GM12865 (cell line): ENCODE measurements at regions not wholly inside any gene's neighbourhood (a gene's known extent, or its start where the extent isn't known, plus 50 kb on each side); places are given as distances from the start of the nearest gene placed in this dataset.

Experiments used
- DNase-seq: peaks from one replicate; pipeline ENCODE4 v3.0.0; 2010; ENCODE audit warnings: low read depth
- H3K4me3 ChIP-seq: 2 replicates; pipeline ENCODE4 v1.5.1; 2011; ENCODE audit warnings: mild to moderate bottlenecking, low read depth, low read length, control low read depth
- TF ChIP-seq, protein P1 (sequence below): IDR thresholded peaks from 2 replicates; pipeline ENCODE4 v1.5.1; 2011; ENCODE audit warnings: low read length, control low read depth, low read depth, inconsistent platforms; ENCODE audit not compliant: insufficient read depth; ENCODE audit errors: missing control alignments

DNA sequence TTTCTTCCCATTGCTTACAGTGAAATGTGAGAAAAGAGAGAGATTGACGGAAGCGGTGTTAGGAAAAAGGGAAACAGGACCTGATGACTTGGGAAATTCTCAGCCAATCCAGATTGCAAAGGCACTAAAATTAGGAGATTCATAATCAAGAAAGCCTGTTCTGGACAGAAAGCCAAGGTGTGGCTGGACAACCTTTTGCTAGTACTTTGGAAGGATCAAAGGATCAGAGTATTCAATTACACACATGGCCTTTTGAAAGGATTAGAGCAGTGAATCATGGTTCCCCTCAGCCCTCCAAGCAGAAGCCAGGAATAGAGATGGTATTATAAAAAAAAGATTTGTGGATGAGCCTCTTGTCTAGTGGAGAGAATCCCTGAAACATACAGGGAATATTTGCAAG is 669.8 kb upstream of the ADAMTS5 start:
- H3K4me3 ChIP-seq: no peak overlapping the region
- no peak for DNase-seq
- TF ChIP-seq, protein P1, sequence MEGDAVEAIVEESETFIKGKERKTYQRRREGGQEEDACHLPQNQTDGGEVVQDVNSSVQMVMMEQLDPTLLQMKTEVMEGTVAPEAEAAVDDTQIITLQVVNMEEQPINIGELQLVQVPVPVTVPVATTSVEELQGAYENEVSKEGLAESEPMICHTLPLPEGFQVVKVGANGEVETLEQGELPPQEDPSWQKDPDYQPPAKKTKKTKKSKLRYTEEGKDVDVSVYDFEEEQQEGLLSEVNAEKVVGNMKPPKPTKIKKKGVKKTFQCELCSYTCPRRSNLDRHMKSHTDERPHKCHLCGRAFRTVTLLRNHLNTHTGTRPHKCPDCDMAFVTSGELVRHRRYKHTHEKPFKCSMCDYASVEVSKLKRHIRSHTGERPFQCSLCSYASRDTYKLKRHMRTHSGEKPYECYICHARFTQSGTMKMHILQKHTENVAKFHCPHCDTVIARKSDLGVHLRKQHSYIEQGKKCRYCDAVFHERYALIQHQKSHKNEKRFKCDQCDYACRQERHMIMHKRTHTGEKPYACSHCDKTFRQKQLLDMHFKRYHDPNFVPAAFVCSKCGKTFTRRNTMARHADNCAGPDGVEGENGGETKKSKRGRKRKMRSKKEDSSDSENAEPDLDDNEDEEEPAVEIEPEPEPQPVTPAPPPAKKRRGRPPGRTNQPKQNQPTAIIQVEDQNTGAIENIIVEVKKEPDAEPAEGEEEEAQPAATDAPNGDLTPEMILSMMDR: no peak

DNA sequence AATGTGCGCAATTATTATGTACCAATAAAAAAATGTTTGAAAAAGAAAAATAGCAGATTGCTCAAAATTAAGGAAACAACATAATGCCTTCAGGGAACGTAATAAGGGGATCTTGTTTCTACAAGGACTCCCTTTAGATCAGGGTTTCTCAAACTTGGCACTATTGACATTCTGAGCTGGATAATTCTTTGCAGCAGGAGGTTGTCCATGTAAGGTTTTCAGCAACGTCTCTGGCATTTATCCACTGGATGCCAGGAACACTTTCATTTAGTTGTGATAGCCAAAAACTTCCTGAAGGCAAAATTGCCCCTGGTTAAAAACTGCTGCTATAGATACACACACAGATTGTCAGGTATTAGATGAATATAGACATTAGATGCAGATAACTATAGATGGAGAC is 666.7 kb upstream of the ADAMTS5 start:
- TF ChIP-seq, protein P1: no peak
- DNase-seq: no peak
- no peak overlapping the region for H3K4me3 ChIP-seq

DNA sequence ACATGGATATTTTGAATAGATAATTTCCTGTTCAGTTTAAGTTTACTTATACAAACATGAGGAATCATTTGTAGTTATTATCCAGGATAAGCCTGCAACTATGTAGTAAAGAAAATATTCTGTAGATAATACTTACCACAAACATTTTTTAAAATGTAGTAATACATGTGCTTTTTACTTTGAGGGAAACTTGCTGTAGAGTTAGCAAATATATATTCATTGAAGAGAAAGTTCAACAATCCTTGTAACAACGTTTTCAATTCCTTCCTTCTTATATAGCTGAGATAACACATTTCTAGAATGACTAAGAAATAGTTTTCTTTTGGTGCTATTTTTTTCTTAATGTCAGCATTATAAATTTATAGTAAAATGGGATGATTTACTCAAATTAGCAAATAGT is 664.6 kb upstream of the ADAMTS5 start:
- no peak overlapping the region for H3K4me3 ChIP-seq
- no peak for DNase-seq
- TF ChIP-seq, protein P1: no peak

DNA sequence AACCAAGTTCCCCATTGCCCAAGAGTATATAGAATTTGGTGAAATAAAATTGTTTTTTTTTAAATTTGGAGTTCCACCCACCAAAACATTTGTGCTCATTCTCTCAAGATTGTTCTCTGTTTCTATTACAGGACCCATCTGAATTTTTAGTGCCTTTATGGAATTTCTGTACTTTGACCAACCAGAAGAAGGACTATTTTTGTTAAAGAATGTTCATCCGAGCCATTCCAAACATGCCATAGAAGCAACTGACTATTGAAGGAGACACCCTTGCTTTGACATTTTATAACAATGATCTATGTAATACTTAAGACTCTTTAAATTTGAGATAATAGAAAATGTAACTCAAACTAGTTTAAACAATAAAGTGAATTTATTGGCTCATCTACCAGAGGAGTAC is 655.7 kb upstream of the ADAMTS5 start:
- DNase-seq: no peak
- TF ChIP-seq, protein P1: no peak
- H3K4me3 ChIP-seq: no peak overlapping the region

DNA sequence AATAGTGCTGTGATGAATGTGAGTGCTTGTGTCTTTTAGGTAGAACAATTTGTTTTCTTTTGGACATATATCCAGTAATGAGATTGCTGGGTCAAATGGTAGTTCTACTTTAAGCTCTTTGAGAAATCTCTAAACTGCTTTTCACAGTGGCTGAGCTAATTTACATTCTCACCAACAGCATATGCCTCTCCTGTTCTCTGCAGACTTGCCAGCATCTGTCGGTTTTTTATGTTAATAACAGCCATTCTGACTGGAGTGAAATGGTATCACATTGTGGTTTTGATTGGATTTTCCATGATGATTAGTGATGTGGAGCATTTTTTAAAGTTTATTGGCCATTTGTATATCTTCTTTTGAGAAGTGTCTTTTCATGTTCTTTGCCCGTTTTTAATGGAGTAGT is 647.3 kb upstream of the ADAMTS5 start:
- H3K4me3 ChIP-seq: no peak overlapping the region
- TF ChIP-seq, protein P1: no peak
- no peak for DNase-seq

DNA sequence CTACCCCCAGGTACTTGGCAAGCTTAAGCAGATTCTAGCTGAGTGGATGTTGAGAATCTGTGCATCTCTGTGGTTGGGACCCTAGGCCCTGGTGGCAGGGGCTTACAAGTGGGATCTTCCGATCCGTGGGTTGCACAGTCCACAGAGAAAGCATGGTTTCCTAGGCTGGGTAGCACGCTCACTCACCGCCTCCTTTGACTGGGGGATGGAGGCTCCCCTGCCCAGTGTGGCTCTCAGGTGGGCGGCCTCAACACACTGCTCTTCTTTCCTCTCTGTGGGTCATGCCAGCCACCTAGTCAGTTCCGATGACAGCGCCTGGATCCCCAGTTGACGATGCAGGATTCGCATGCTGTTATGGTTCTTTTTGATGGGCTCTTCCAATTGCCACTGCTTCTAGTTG is 639.5 kb upstream of the ADAMTS5 start:
- no peak overlapping the region for H3K4me3 ChIP-seq
- TF ChIP-seq, protein P1: no peak
- no peak for DNase-seq

DNA sequence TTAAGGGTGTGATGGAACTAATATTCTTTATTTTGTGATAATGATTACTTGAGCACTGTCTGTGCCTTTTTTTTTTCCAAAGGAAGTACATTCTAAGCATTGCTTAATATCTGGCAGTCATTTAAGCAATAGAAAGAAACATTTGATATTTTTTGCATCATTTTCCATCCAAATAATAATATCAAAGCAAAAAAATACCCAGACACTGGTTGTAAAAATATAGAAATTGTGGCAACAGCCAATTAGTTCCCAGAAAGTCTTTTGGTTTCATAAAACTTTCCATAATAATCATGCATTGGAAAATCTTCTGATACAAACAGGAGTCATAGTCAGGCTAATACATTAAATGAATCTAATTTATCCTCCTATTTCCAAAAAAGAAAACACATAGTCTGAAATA is 629.3 kb upstream of the ADAMTS5 start:
- DNase-seq: no peak
- no peak overlapping the region for H3K4me3 ChIP-seq
- TF ChIP-seq, protein P1: no peak
